ENCODE measurements at regions not wholly inside any gene's neighbourhood (a gene's known extent, or its start where the extent isn't known, plus 50 kb on each side); places are given as distances from the start of the nearest gene placed in this dataset.

DNA sequence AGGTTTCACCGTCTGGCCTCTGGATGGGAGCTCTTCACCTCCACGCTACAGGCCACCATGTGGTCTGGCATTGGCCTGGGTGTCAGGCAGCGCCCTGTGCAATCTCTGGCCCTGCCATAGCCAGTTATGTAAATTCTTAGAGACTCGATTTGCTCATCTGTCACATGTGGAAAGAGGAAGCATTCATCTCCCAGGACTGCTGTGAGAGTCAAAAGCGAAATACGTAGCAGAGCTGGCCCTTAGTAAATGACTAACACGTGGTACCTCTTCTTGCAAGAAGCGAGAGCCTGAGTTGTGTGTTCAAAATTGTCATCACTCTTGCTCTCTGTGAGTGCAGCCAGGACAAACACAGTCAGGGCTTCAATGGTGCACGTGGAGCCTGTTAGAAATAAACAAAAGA lies 159.0 kb upstream of the BACE2 start:
- no peaks in the 10 kb centered on the region for H3K9me2 ChIP-seq (replicated peaks; ENCODE audit: low read length)
- no peak overlapping the region for H2AFZ ChIP-seq (ENCODE audit: low read length)
- no peaks in the 10 kb centered on the region for H3K36me3 ChIP-seq (ENCODE audit: low read depth, low read length)
- H3K79me2 ChIP-seq (ENCODE audit: low read length): no peaks in the 10 kb centered on the region
- TF ChIP-seq EZH2phosphoT487 (IDR thresholded peaks at IDR 0.05; ENCODE audit: borderline replicate concordance, low read length) (no peak), EZH2 (IDR thresholded peaks at IDR 0.05; ENCODE audit: low read length, unreplicated experiment) (no peak)
- TF ChIP-seq, protein P1, sequence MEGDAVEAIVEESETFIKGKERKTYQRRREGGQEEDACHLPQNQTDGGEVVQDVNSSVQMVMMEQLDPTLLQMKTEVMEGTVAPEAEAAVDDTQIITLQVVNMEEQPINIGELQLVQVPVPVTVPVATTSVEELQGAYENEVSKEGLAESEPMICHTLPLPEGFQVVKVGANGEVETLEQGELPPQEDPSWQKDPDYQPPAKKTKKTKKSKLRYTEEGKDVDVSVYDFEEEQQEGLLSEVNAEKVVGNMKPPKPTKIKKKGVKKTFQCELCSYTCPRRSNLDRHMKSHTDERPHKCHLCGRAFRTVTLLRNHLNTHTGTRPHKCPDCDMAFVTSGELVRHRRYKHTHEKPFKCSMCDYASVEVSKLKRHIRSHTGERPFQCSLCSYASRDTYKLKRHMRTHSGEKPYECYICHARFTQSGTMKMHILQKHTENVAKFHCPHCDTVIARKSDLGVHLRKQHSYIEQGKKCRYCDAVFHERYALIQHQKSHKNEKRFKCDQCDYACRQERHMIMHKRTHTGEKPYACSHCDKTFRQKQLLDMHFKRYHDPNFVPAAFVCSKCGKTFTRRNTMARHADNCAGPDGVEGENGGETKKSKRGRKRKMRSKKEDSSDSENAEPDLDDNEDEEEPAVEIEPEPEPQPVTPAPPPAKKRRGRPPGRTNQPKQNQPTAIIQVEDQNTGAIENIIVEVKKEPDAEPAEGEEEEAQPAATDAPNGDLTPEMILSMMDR (conservative IDR thresholded peaks at IDR 0.05; ENCODE audit: low read depth, low read length): no peak
- intact Hi-C loops (cut with micrococcal nuclease): no loop called here
- H3K27me3 ChIP-seq (ENCODE audit: low read length): no peaks in the 10 kb centered on the region
- H3K9me3 ChIP-seq (ENCODE audit: low read length): no peaks in the 10 kb centered on the region
- H4K20me1 ChIP-seq (ENCODE audit: low read length): no peaks in the 10 kb centered on the region
- DNase-seq: no peak
- CTCF ChIA-PET: no interaction called here
- H3K4me3 ChIP-seq (ENCODE audit: low read length): no peak overlapping the region
- H3K27ac ChIP-seq (ENCODE audit: low read length): no peak overlapping the region
- no peak overlapping the region for H3K4me2 ChIP-seq (ENCODE audit: low read length)
- ATAC-seq: no peak
- H3K4me1 ChIP-seq (ENCODE audit: insufficient read depth, low read length): no peaks in the 10 kb centered on the region
- BruUV-seq (replicated peaks): no TSS peak
- POLR2A ChIA-PET (ENCODE audit: unreplicated experiment): no interaction called here
- no peak overlapping the region for H3K9ac ChIP-seq (ENCODE audit: low read length)
- no peaks in the 10 kb centered on the region for H3F3A ChIP-seq (ENCODE audit: low read length, unreplicated experiment)

DNA sequence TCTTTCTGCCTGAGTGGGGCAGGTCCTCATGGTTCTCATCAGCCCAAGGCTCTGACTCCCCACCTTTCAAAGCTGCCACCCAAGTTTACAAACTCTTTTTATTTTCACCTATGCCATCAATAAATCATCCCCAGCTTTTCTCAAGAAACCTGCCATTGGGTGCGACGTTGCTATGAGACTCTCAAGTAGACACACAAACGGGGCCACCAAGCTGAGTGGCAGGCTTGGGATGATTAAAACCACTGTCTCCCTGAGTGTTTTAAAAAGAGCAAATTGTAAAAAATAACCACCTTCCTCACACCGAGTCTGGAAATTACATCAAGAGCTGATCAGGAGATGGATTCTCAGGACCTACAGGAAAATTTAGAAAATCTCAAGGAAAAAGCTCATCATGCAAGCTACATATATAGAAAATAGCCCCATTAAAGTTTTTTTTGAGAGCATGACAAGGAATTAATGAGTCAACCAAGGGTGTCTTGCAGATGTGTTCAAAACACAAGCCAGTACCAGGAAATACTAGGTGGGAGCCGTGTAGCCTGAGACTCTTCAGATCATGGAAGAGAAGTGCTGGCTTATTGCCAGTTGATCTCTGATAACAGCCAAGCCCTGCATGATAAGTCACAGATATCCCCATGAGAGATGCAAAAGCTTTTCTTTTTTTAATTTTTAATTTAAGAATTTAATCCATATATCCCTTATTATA lies 158.4 kb upstream of the BACE2 start:
- H2AFZ ChIP-seq (ENCODE audit: low read length): no peak overlapping the region
- H3K9ac ChIP-seq (ENCODE audit: low read length): no peak overlapping the region
- intact Hi-C loops (cut with micrococcal nuclease): no loop called here
- no peaks in the 10 kb centered on the region for H3K9me2 ChIP-seq (replicated peaks; ENCODE audit: low read length)
- no peak for TF ChIP-seq EZH2 (IDR thresholded peaks at IDR 0.05; ENCODE audit: low read length, unreplicated experiment)
- TF ChIP-seq, protein P1 (conservative IDR thresholded peaks at IDR 0.05; ENCODE audit: low read depth, low read length): no peak
- TF ChIP-seq EZH2phosphoT487 (IDR thresholded peaks at IDR 0.05; ENCODE audit: borderline replicate concordance, low read length): no peak
- DNase-seq (no peak), ATAC-seq (no peak)
- ChIA-PET POLR2A (ENCODE audit: unreplicated experiment) (no interaction called here), CTCF (no interaction called here)
- BruUV-seq (replicated peaks): no TSS peak
- no peaks in the 10 kb centered on the region for H3K27me3 ChIP-seq (ENCODE audit: low read length)
- H3K27ac ChIP-seq (ENCODE audit: low read length): no peak overlapping the region
- H3K4me1 ChIP-seq (ENCODE audit: insufficient read depth, low read length): no peaks in the 10 kb centered on the region
- H4K20me1 ChIP-seq (ENCODE audit: low read length): no peaks in the 10 kb centered on the region
- no peak overlapping the region for H3K4me3 ChIP-seq (ENCODE audit: low read length)
- no peak overlapping the region for H3K4me2 ChIP-seq (ENCODE audit: low read length)
- no peaks in the 10 kb centered on the region for H3F3A ChIP-seq (ENCODE audit: low read length, unreplicated experiment)
- no peaks in the 10 kb centered on the region for H3K79me2 ChIP-seq (ENCODE audit: low read length)
- no peaks in the 10 kb centered on the region for H3K36me3 ChIP-seq (ENCODE audit: low read depth, low read length)
- H3K9me3 ChIP-seq (ENCODE audit: low read length): no peaks in the 10 kb centered on the region

DNA sequence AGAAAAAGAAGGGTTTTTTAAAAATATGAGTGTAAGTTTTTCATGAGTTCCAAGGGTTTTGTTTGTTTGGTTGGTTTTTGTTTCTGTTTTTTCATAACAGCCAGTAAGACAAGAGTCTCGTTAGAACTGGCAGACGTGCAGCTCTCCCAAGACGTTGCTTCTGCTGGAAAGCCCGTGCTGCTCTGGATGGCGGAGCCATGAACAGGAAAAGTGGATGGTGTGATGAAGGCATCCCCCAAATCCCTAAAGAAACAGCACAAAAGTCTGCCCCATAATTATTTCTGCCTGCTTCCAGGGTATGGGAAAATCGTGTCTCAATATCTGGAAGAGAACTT lies 157.9 kb upstream of the BACE2 start:
- no peak for TF ChIP-seq EZH2 (IDR thresholded peaks at IDR 0.05; ENCODE audit: low read length, unreplicated experiment)
- TF ChIP-seq, protein P1 (conservative IDR thresholded peaks at IDR 0.05; ENCODE audit: low read depth, low read length): no peak
- no peak for TF ChIP-seq EZH2phosphoT487 (IDR thresholded peaks at IDR 0.05; ENCODE audit: borderline replicate concordance, low read length)
- DNase-seq: no peak
- H3K9me3 ChIP-seq (ENCODE audit: low read length): no peaks in the 10 kb centered on the region
- intact Hi-C loops (cut with micrococcal nuclease): no loop called here
- no peak overlapping the region for H3K4me2 ChIP-seq (ENCODE audit: low read length)
- BruUV-seq (replicated peaks): no TSS peak
- no peaks in the 10 kb centered on the region for H3K79me2 ChIP-seq (ENCODE audit: low read length)
- no peak overlapping the region for H3K9ac ChIP-seq (ENCODE audit: low read length)
- no peaks in the 10 kb centered on the region for H3K4me1 ChIP-seq (ENCODE audit: insufficient read depth, low read length)
- H4K20me1 ChIP-seq (ENCODE audit: low read length): no peaks in the 10 kb centered on the region
- H3K36me3 ChIP-seq (ENCODE audit: low read depth, low read length): no peaks in the 10 kb centered on the region
- CTCF ChIA-PET: no interaction called here
- H3K27me3 ChIP-seq (ENCODE audit: low read length): no peaks in the 10 kb centered on the region
- no peak overlapping the region for H3K27ac ChIP-seq (ENCODE audit: low read length)
- POLR2A ChIA-PET (ENCODE audit: unreplicated experiment): no interaction called here
- no peaks in the 10 kb centered on the region for H3F3A ChIP-seq (ENCODE audit: low read length, unreplicated experiment)
- no peak overlapping the region for H3K4me3 ChIP-seq (ENCODE audit: low read length)
- ATAC-seq: no peak
- no peak overlapping the region for H2AFZ ChIP-seq (ENCODE audit: low read length)
- no peaks in the 10 kb centered on the region for H3K9me2 ChIP-seq (replicated peaks; ENCODE audit: low read length)

Measured in PC-3 (cell line).